ENCODE measurements at regions not wholly inside any gene's neighbourhood (a gene's known extent, or its start where the extent isn't known, plus 50 kb on each side); places are given as distances from the start of the nearest gene placed in this dataset.
"Not testable (repeated sequence)": the region's sequence is repeated elsewhere in the genome, so short reads cannot be mapped to it uniquely, and the experiment has no call there.

DNA sequence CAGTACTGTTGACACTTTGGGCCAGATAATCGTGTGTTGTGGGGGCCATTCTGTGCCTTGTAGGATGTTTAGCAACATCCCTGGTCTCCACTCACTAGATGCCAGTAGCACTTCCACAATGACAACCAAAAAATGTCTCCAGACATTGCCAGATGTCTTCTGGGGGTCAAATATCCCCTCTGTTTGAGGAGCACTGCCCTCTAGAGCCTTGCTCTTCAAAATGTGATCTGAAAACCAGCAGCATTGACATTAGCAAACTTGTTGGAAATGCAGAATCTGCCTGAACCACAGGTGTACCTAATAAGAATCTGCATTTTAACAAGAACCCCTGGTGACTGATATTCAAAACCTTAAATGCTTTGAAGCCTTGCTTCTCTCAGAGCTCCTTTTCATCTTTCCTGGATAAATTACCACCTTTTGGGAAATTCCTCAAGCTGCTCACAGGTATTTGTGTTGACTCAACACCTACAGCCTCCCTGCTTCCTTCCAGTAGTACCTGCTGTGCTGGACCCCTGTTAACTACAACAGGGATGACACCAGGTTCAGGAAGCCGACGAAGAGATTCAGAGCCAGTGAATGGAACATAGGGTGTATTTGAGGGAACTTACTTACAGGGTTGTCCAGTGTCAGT, 459.0 kb upstream of the NR3C2 start:
- DNase-seq = no peak
- H3K36me3 ChIP-seq (ENCODE audit: control insufficient read depth in 3 of 3, insufficient read depth in 2 of 3, low read depth in 1 of 3, low read length in 3 of 3) = no peaks in the 10 kb centered on the region
- H3K27ac ChIP-seq (ENCODE audit: low read depth in 1 of 3, low read length in 2 of 3) = no peak overlapping the region
- no peaks in the 10 kb centered on the region for H3K4me1 ChIP-seq (ENCODE audit: control insufficient read depth in 3 of 3, insufficient read depth in 2 of 3, low read depth in 1 of 3, low read length in 2 of 3)
- no peak overlapping the region for H3K4me3 ChIP-seq (ENCODE audit: low read depth in 1 of 3, low read length in 3 of 3)
- H3K9me3 ChIP-seq (ENCODE audit: control insufficient read depth in 2 of 2, insufficient read depth in 1 of 2, low read depth in 1 of 2, low read length in 1 of 2) = peaks cover 0 to 12% of the 10 kb centered on the region in 2 donors
- no peaks in the 10 kb centered on the region for H3K27me3 ChIP-seq (ENCODE audit: control insufficient read depth in 3 of 3, insufficient read depth in 3 of 3, low read length in 3 of 3)
- FAIRE-seq = no peak
- WGBS, 3 donors = 47 to 69% (median 66%) methylated on average over 3 of the region's 3 CpGs

DNA sequence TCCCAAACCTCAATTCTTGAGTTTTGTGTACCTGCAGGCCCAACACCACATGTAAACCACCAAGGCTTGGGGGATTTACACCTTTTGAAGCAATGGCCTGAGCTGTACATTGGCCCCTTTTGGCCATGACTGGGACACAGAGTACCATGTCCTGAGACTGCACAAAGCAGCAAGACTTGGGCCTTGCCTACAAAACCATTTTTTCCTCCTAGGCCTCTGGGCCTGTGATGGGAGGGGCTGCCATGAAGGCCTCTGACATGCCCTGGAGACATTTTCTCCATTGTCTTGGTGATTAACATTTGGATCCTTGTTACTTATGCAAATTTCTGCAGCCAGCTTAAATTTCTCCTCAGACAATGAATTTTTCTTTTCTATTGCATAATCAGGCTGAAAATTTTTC, 455.9 kb upstream of the NR3C2 start:
- not testable (repeated sequence) for H3K36me3 ChIP-seq (ENCODE audit: control insufficient read depth in 3 of 3, insufficient read depth in 2 of 3, low read depth in 1 of 3, low read length in 3 of 3); H3K27me3 ChIP-seq (ENCODE audit: control insufficient read depth in 3 of 3, insufficient read depth in 3 of 3, low read length in 3 of 3); H3K27ac ChIP-seq (ENCODE audit: low read depth in 1 of 3, low read length in 2 of 3); DNase-seq; H3K4me1 ChIP-seq (ENCODE audit: control insufficient read depth in 3 of 3, insufficient read depth in 2 of 3, low read depth in 1 of 3, low read length in 2 of 3); H3K4me3 ChIP-seq (ENCODE audit: low read depth in 1 of 3, low read length in 3 of 3); FAIRE-seq
- H3K9me3 ChIP-seq (ENCODE audit: control insufficient read depth in 2 of 2, insufficient read depth in 1 of 2, low read depth in 1 of 2, low read length in 1 of 2) = peaks cover 0 to 12% of the 10 kb centered on the region in 2 donors

DNA sequence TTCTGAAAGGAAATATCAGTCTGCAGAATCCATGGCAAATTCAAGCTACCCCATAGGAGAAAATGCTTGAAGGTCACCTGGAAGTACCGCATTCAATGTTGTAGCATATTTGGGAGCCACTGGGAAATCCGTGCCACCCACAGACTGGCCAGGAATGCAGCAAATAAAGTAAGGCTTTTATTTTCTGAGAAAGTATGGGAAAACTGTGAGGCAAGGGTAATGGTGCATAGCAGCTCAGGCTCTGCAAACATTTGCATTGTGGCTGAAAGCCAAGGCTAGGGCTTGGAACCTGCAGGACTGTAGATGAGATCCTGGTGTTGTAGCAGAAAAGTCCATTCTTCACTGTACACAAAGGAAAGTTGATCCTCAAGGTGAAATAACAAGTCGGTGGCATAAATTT, 450.9 kb upstream of the NR3C2 start:
- FAIRE-seq = no peak
- H3K27me3 ChIP-seq (ENCODE audit: control insufficient read depth in 3 of 3, insufficient read depth in 3 of 3, low read length in 3 of 3) = no peaks in the 10 kb centered on the region
- peaks cover 0 to 8% of the 10 kb centered on the region in 2 donors for H3K9me3 ChIP-seq (ENCODE audit: control insufficient read depth in 2 of 2, insufficient read depth in 1 of 2, low read depth in 1 of 2, low read length in 1 of 2)
- H3K36me3 ChIP-seq (ENCODE audit: control insufficient read depth in 3 of 3, insufficient read depth in 2 of 3, low read depth in 1 of 3, low read length in 3 of 3) = no peaks in the 10 kb centered on the region
- DNase-seq = no peak
- no peak overlapping the region for H3K27ac ChIP-seq (ENCODE audit: low read depth in 1 of 3, low read length in 2 of 3)
- H3K4me3 ChIP-seq (ENCODE audit: low read depth in 1 of 3, low read length in 3 of 3) = no peak overlapping the region
- 76 to 87% (median 78%) methylated on average over 3 of the region's 3 CpGs for WGBS, 3 donors
- H3K4me1 ChIP-seq (ENCODE audit: control insufficient read depth in 3 of 3, insufficient read depth in 2 of 3, low read depth in 1 of 3, low read length in 2 of 3) = no peaks in the 10 kb centered on the region

DNA sequence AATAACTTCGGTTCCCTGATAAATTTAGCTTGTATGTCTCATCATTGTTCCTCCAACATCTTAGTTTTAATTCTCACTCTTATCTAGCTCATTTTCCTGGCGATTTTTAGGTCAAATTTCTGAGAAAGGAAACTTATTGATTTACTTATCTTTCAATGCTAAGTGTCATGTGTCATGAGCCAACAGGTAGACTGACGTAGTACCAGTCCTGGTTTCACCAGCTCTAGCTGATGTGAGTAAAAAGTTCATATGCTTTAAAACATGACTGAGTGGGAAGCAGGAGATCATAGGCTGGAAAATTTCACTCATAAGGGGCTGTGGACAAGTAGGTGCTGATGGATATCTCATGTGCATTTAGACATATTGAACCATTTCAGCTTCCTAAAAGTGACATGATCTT, 441.7 kb upstream of the NR3C2 start:
- H3K27ac ChIP-seq (ENCODE audit: low read depth in 1 of 3, low read length in 2 of 3) = no peak overlapping the region
- no peak for FAIRE-seq
- no peaks in the 10 kb centered on the region for H3K27me3 ChIP-seq (ENCODE audit: control insufficient read depth in 3 of 3, insufficient read depth in 3 of 3, low read length in 3 of 3)
- DNase-seq = no peak
- no peaks in the 10 kb centered on the region for H3K4me1 ChIP-seq (ENCODE audit: control insufficient read depth in 3 of 3, insufficient read depth in 2 of 3, low read depth in 1 of 3, low read length in 2 of 3)
- H3K36me3 ChIP-seq (ENCODE audit: control insufficient read depth in 3 of 3, insufficient read depth in 2 of 3, low read depth in 1 of 3, low read length in 3 of 3) = no peaks in the 10 kb centered on the region
- H3K4me3 ChIP-seq (ENCODE audit: low read depth in 1 of 3, low read length in 3 of 3) = no peak overlapping the region
- 68 to 72% (median 69%) methylated on average over 3 of the region's 3 CpGs for WGBS, 3 donors
- H3K9me3 ChIP-seq (ENCODE audit: control insufficient read depth in 2 of 2, insufficient read depth in 1 of 2, low read depth in 1 of 2, low read length in 1 of 2) = no peaks in the 10 kb centered on the region

DNA sequence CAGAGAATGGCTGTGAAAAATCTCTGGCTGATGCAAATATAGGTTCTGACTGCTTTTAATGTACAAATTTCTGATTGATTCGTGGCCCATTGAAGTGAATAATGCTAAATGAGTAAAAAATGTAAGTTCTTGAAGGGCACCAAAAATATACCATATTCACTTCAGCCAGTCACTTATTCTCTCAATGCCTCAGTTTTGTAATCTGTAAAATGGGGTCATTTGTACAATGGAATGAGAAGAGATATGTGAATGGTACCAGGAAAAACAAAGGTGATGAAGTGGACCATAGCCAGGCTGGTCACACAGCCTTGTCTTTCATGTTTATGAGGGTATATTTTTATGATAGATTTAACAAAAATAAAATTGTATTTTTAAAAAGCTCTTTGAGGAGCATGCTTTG, 441.2 kb upstream of the NR3C2 start:
- Histone ChIP-seq H3K9me3 (ENCODE audit: control insufficient read depth in 2 of 2, insufficient read depth in 1 of 2, low read depth in 1 of 2, low read length in 1 of 2) (no peaks in the 10 kb centered on the region), H3K27me3 (ENCODE audit: control insufficient read depth in 3 of 3, insufficient read depth in 3 of 3, low read length in 3 of 3) (no peaks in the 10 kb centered on the region), H3K36me3 (ENCODE audit: control insufficient read depth in 3 of 3, insufficient read depth in 2 of 3, low read depth in 1 of 3, low read length in 3 of 3) (no peaks in the 10 kb centered on the region), H3K4me3 (ENCODE audit: low read depth in 1 of 3, low read length in 3 of 3) (no peak overlapping the region), H3K27ac (ENCODE audit: low read depth in 1 of 3, low read length in 2 of 3) (no peak overlapping the region), H3K4me1 (ENCODE audit: control insufficient read depth in 3 of 3, insufficient read depth in 2 of 3, low read depth in 1 of 3, low read length in 2 of 3) (no peaks in the 10 kb centered on the region)
- DNase-seq (no peak), FAIRE-seq (no peak)
- WGBS, 3 donors = 67 to 90% (median 87%) methylated on average over 1 of the region's 1 CpG

DNA sequence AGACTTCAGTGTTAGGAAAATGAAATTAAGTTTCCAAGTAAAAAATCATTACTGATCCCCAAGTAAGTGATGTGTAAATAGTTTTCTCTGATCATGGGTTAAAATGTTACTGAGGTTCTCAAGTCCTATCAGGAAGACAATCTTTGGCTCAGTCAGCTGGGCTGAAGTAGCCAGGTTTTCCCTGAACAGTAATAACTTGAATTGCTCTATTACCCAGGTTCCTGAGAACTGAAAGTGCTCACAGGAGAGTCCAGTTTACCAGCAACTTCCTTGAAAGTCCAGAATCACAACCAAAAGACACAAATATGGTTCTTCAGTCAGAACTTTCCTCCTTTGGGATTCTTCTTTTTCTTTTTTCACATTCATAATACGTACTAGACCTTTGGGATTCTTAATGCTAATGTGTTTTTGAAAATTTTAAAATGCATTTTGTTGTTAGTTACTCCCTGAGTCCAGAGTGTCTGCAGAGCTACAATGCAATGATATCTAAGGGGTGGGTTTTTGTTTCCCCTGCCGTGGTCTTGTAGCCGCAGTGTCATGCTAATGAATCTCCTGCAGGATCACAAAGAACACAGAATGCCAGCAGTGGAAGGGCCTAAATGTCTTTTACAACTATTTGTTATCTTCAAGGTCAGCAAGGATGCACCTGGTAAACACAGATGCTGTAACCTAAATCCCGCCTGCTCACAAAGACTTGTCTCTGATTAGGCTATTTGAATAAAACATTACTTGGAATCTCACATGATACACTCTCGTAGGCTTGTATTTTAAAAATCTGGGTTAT, 439.8 kb upstream of the NR3C2 start:
- Histone ChIP-seq H3K4me3 (ENCODE audit: low read depth in 1 of 3, low read length in 3 of 3) (no peak overlapping the region), H3K36me3 (ENCODE audit: control insufficient read depth in 3 of 3, insufficient read depth in 2 of 3, low read depth in 1 of 3, low read length in 3 of 3) (no peaks in the 10 kb centered on the region), H3K9me3 (ENCODE audit: control insufficient read depth in 2 of 2, insufficient read depth in 1 of 2, low read depth in 1 of 2, low read length in 1 of 2) (no peaks in the 10 kb centered on the region), H3K4me1 (ENCODE audit: control insufficient read depth in 3 of 3, insufficient read depth in 2 of 3, low read depth in 1 of 3, low read length in 2 of 3) (no peaks in the 10 kb centered on the region), H3K27ac (ENCODE audit: low read depth in 1 of 3, low read length in 2 of 3) (no peak overlapping the region), H3K27me3 (ENCODE audit: control insufficient read depth in 3 of 3, insufficient read depth in 3 of 3, low read length in 3 of 3) (no peaks in the 10 kb centered on the region)
- WGBS, 3 donors = 64 to 79% (median 79%) methylated on average over 5 of the region's 5 CpGs
- DNase-seq (peak in 1 of 2 donors; percentile 30), FAIRE-seq (no peak)

DNA sequence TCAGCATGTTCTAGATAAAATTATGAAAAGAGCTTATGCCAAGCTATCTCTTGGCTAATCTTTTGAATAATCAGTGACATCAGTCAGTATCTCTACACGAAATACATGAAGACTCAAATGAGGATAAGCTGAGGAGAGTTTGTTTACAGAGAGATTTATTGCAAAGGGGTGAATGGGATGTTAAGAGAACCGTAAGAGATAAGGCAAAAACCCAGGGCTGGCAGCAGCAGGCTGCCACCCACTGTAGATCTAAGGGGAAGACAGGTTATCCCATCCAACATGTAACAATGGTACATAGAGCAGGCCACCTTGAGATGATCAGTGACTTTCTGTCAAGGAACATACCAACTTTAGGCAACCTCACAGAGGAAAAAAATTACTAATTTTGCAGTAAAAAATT, 432.1 kb upstream of the NR3C2 start:
- FAIRE-seq = no peak
- Histone ChIP-seq H3K4me3 (ENCODE audit: low read depth in 1 of 3, low read length in 3 of 3) (no peak overlapping the region), H3K27me3 (ENCODE audit: control insufficient read depth in 3 of 3, insufficient read depth in 3 of 3, low read length in 3 of 3) (no peaks in the 10 kb centered on the region), H3K9me3 (ENCODE audit: control insufficient read depth in 2 of 2, insufficient read depth in 1 of 2, low read depth in 1 of 2, low read length in 1 of 2) (no peaks in the 10 kb centered on the region), H3K4me1 (ENCODE audit: control insufficient read depth in 3 of 3, insufficient read depth in 2 of 3, low read depth in 1 of 3, low read length in 2 of 3) (no peaks in the 10 kb centered on the region), H3K27ac (ENCODE audit: low read depth in 1 of 3, low read length in 2 of 3) (no peak overlapping the region), H3K36me3 (ENCODE audit: control insufficient read depth in 3 of 3, insufficient read depth in 2 of 3, low read depth in 1 of 3, low read length in 3 of 3) (no peaks in the 10 kb centered on the region)
- 5 to 22% (median 8%) methylated on average over 2 of the region's 2 CpGs for WGBS, 3 donors
- peak in 1 of 2 donors; percentile 12 for DNase-seq

DNA sequence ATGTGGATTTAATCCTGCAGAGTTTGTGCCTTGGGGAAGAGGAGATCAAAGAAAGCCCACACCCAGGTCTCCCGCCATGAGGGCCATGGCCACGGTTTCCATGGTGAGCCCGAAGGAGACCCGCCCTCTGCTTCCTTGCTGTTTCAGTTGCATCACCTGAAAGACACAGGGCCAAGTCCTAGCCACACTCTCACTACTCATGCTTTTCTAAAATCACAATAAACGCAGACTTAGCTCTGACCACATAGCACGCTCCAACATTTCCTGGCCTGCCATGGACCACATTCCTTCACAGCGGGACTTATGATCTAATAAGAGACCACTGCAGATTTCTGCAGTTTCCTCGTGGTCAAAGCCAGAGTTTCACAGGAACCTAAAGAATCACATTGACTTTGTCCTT, 426.0 kb upstream of the NR3C2 start:
- WGBS, 3 donors = 84 to 96% (median 88%) methylated on average over 8 of the region's 8 CpGs
- FAIRE-seq = no peak
- no peaks in the 10 kb centered on the region for H3K36me3 ChIP-seq (ENCODE audit: control insufficient read depth in 3 of 3, insufficient read depth in 2 of 3, low read depth in 1 of 3, low read length in 3 of 3)
- no peak overlapping the region for H3K4me3 ChIP-seq (ENCODE audit: low read depth in 1 of 3, low read length in 3 of 3)
- H3K27me3 ChIP-seq (ENCODE audit: control insufficient read depth in 3 of 3, insufficient read depth in 3 of 3, low read length in 3 of 3) = no peaks in the 10 kb centered on the region
- no peak overlapping the region for H3K27ac ChIP-seq (ENCODE audit: low read depth in 1 of 3, low read length in 2 of 3)
- no peak for DNase-seq
- no peaks in the 10 kb centered on the region for H3K9me3 ChIP-seq (ENCODE audit: control insufficient read depth in 2 of 2, insufficient read depth in 1 of 2, low read depth in 1 of 2, low read length in 1 of 2)
- no peaks in the 10 kb centered on the region for H3K4me1 ChIP-seq (ENCODE audit: control insufficient read depth in 3 of 3, insufficient read depth in 2 of 3, low read depth in 1 of 3, low read length in 2 of 3)

DNA sequence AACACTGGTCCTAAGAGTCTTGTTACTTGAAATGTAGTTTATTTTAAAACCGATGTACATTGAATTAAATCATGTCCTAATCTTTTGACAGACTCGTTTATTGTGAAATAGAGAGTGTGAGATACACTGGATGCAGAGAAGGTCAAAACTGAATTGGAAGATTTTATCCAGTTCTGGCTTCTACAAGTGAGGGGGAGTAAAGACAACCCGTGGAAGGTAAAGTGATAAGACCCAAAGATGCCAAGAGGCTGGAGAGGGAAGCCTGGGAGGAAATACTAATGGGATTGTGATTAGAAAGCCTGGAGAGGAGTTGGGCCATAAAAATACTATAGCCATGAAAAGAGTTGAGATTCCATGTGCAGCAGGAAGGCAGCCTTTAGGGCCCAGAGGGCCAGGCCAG, 424.5 kb upstream of the NR3C2 start:
- no peaks in the 10 kb centered on the region for H3K9me3 ChIP-seq (ENCODE audit: control insufficient read depth in 2 of 2, insufficient read depth in 1 of 2, low read depth in 1 of 2, low read length in 1 of 2)
- H3K4me1 ChIP-seq (ENCODE audit: control insufficient read depth in 3 of 3, insufficient read depth in 2 of 3, low read depth in 1 of 3, low read length in 2 of 3) = no peaks in the 10 kb centered on the region
- FAIRE-seq (no peak), DNase-seq (no peak)
- H3K36me3 ChIP-seq (ENCODE audit: control insufficient read depth in 3 of 3, insufficient read depth in 2 of 3, low read depth in 1 of 3, low read length in 3 of 3) = no peaks in the 10 kb centered on the region
- no peaks in the 10 kb centered on the region for H3K27me3 ChIP-seq (ENCODE audit: control insufficient read depth in 3 of 3, insufficient read depth in 3 of 3, low read length in 3 of 3)
- H3K4me3 ChIP-seq (ENCODE audit: low read depth in 1 of 3, low read length in 3 of 3) = no peak overlapping the region
- no peak overlapping the region for H3K27ac ChIP-seq (ENCODE audit: low read depth in 1 of 3, low read length in 2 of 3)
- WGBS, 3 donors = 67 to 76% (median 68%) methylated on average over 3 of the region's 3 CpGs
